ENCODE measurements at regions not wholly inside any gene's neighbourhood (a gene's known extent, or its start where the extent isn't known, plus 50 kb on each side); places are given as distances from the start of the nearest gene placed in this dataset.

DNA sequence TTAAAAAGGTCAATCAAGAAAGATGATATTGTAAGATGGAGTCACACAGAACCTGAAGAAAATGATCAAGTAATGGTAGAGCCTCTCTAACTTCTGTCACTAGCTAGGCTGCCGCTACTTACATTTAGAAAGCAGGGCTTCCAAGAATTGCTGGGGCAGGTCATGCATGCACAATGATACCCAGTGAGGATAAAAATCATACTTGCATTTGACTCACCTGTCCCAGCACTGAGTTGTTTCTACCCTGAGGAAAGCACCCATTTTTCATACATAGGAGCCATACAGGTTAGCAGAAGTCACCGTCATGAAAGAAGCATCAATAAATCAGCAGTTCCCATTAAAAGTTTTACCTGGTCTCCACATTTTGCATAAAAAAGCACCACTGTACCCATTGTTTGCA lies 662.3 kb upstream of the FANCL start:
- H3K27ac ChIP-seq (ENCODE audit: control insufficient read depth, insufficient read depth) = no peak overlapping the region
- no TSS peak for BruUV-seq (replicated peaks)
- H3K4me2 ChIP-seq (ENCODE audit: control insufficient read depth, insufficient read depth) = no peak overlapping the region
- TF ChIP-seq JUNB (IDR thresholded peaks at IDR 0.05) = no peak
- TF ChIP-seq, protein P1, sequence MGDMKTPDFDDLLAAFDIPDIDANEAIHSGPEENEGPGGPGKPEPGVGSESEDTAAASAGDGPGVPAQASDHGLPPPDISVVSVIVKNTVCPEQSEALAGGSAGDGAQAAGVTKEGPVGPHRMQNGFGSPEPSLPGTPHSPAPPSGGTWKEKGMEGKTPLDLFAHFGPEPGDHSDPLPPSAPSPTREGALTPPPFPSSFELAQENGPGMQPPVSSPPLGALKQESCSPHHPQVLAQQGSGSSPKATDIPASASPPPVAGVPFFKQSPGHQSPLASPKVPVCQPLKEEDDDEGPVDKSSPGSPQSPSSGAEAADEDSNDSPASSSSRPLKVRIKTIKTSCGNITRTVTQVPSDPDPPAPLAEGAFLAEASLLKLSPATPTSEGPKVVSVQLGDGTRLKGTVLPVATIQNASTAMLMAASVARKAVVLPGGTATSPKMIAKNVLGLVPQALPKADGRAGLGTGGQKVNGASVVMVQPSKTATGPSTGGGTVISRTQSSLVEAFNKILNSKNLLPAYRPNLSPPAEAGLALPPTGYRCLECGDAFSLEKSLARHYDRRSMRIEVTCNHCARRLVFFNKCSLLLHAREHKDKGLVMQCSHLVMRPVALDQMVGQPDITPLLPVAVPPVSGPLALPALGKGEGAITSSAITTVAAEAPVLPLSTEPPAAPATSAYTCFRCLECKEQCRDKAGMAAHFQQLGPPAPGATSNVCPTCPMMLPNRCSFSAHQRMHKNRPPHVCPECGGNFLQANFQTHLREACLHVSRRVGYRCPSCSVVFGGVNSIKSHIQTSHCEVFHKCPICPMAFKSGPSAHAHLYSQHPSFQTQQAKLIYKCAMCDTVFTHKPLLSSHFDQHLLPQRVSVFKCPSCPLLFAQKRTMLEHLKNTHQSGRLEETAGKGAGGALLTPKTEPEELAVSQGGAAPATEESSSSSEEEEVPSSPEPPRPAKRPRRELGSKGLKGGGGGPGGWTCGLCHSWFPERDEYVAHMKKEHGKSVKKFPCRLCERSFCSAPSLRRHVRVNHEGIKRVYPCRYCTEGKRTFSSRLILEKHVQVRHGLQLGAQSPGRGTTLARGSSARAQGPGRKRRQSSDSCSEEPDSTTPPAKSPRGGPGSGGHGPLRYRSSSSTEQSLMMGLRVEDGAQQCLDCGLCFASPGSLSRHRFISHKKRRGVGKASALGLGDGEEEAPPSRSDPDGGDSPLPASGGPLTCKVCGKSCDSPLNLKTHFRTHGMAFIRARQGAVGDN (IDR thresholded peaks at IDR 0.05) = no peak
- no peak for FAIRE-seq
- no peak overlapping the region for H2AFZ ChIP-seq (ENCODE audit: control insufficient read depth, low read depth, low read length)
- no peak for DNase-seq (ENCODE audit: low read depth, low spot score)
- no peaks in the 10 kb centered on the region; a peak in 1 of 4 replicates for H3K27me3 ChIP-seq (replicated peaks in 1 of 2; ENCODE audit: control insufficient read depth in 2 of 2, insufficient read depth in 2 of 2, low read length in 1 of 2)
- no peak overlapping the region for H3K9ac ChIP-seq (ENCODE audit: control insufficient read depth, insufficient read depth, low read length)
- H3K9me3 ChIP-seq (replicated peaks; ENCODE audit: control insufficient read depth, insufficient read depth, low read length) = no peaks in the 10 kb centered on the region
- SMC1A ChIA-PET (ENCODE audit: uncharacterized antibody, unreplicated experiment) = interaction anchor here (1.4 kb wide), 1 partner anchor 13 kb away, joined by 4 read pairs; no protein-coding TSS in a partner anchor
- CTCF ChIA-PET = interaction anchor here (1.5 kb wide), 1 partner anchor 10 kb away, joined by 5 read pairs; no protein-coding TSS in a partner anchor
- POLR2A ChIA-PET = no interaction called here
- in situ Hi-C loops (cut with MboI) (no loop called here), intact Hi-C loops (cut with micrococcal nuclease; ENCODE audit: unreplicated experiment) (no loop called here)
- no peaks in the 10 kb centered on the region for H3K36me3 ChIP-seq (ENCODE audit: control insufficient read depth in 2 of 2, insufficient read depth in 2 of 2, low read length in 1 of 2)
- no peaks in the 10 kb centered on the region for H3K4me1 ChIP-seq (ENCODE audit: control insufficient read depth, insufficient read depth, low read length)
- no peaks in the 10 kb centered on the region for H3K79me2 ChIP-seq (ENCODE audit: control insufficient read depth, insufficient read depth, low read length)
- H3K4me3 ChIP-seq = no peak overlapping the region
- WGBS (ENCODE audit: insufficient coverage, insufficient replicate concordance, low lambda C conversion rate, missing lambda C conversion rate) = 28% methylated on average over 2 of the region's 2 CpGs
- no peaks in the 10 kb centered on the region for H4K20me1 ChIP-seq (ENCODE audit: control insufficient read depth, insufficient read depth)
- ATAC-seq = no peak
- RAD21 ChIA-PET (ENCODE audit: unreplicated experiment) = no interaction called here

Data from GM12878 (cell line).